ENCODE measurements at regions not wholly inside any gene's neighbourhood (a gene's known extent, or its start where the extent isn't known, plus 50 kb on each side); places are given as distances from the start of the nearest gene placed in this dataset.

DNA sequence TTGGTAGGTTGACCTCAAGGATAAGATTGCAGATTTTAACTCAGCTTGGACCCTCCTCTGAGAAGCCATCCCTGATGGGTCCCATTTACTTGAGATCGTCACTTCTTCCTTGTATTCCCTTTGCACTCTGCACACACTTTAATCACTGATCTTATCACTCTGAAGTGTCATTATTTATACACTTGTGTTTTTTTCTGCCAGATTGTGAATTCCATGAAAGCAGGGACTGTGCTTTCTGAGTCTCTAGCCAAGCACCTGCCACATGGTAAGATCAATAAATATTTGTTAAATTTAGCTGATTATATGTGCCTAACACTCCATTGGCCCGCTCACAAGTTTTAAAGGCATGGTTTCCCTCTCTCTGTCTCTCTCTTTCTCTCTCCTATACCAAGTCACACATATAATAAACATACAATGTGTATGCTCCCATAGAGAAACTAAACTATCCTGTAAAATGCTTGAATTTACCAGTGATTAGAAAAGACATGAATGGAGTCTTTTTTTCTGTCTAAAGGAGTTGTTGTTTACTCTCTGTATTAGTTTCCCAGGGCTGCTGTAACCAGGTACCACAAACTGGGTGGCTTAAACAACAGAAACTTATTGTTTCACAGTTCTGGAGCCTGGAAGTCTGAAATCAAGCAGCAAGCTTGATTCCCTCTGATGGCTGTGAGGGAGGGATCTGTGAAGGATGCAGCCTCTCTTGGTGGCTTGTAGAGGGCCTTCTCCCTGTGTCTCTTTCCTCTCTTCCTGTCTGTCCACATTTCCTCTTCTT, 105.2 kb upstream of the GADD45A start:
- Histone ChIP-seq H3K9me3 (no peaks in the 10 kb centered on the region), H3K4me3 (no peak overlapping the region), H3K36me3 (no peaks in the 10 kb centered on the region), H3K4me1 (peaks cover 0 to 38% (median 12%) of the 10 kb centered on the region in 4 donors), H3K27me3 (no peaks in the 10 kb centered on the region), H3K27ac (peak overlapping the region in 1 of 3 donors; percentile 12)
- 21% methylated on average over 2 of the region's 2 CpGs for WGBS (ENCODE audit: insufficient coverage, low coverage, low lambda C conversion rate, missing lambda C conversion rate)
- DNase-seq = no peak
- intact Hi-C loops (cut with DNase I) = loop anchor here (10.0 kb wide), 3 partner anchors 45 to 175 kb away; no protein-coding TSS in a partner anchor
- TF ChIP-seq CTCF (IDR thresholded peaks at IDR 0.05) (no peak), POLR2A (IDR thresholded peaks at IDR 0.05) (no peak)
- peak in 2 of 4 donors; percentile 5 to 6 for ATAC-seq

DNA sequence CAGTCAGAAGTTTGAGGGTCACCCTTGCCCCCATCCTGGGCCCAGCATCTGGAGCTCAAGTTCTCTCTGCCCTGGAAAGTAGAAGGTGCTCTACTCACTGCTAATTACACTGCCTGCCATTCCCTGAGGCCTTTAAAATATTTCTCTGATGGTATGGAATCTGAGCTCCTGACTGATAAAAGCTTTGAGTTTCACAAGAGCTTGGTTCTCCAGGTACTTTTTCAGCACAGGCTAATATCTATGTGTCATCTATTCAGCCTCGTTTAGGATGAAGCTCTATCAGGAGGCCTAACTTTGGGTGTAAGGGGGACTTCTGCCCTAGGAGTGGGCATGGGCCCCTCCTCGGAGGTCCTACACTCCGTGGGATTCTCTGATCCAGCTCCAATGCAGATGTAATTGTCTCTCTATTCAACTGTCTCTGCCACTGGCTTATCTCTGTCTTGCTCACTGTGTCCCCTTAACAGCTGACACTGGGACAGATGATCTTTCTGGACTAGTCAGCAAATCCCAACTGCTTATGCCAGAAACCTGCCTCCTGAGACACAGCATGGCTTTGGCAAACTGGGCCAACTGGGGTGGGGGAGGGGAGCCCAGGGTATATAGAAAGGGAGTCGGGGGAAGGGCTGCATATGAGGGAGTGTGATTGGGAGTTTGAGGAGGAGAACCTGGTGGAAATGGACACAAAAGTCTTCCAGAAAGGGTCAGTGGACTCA, 104.2 kb upstream of the GADD45A start:
- Histone ChIP-seq H3K4me3 (no peak overlapping the region), H3K9me3 (no peaks in the 10 kb centered on the region), H3K27me3 (no peaks in the 10 kb centered on the region), H3K4me1 (peaks cover 0 to 33% (median 12%) of the 10 kb centered on the region in 4 donors), H3K27ac (no peak overlapping the region), H3K36me3 (no peaks in the 10 kb centered on the region)
- ATAC-seq (no peak), DNase-seq (no peak)
- intact Hi-C loops (cut with DNase I) = no loop called here
- TF ChIP-seq CTCF (IDR thresholded peaks at IDR 0.05) = no peak
- no peak for TF ChIP-seq POLR2A (IDR thresholded peaks at IDR 0.05)
- WGBS (ENCODE audit: insufficient coverage, low coverage, low lambda C conversion rate, missing lambda C conversion rate) = 91% methylated on average over 1 of the region's 4 CpGs

- Histone ChIP-seq H3K27me3 (no peaks in the 10 kb centered on the region), H3K4me3 (no peak overlapping the region), H3K27ac (no peak overlapping the region), H3K4me1 (peaks cover 0 to 22% (median 9%) of the 10 kb centered on the region in 4 donors), H3K36me3 (no peaks in the 10 kb centered on the region), H3K9me3 (no peaks in the 10 kb centered on the region)
- DNase-seq (no peak), ATAC-seq (no peak)
- 88% methylated on average over 9 of the region's 13 CpGs for WGBS (ENCODE audit: insufficient coverage, low coverage, low lambda C conversion rate, missing lambda C conversion rate)
- intact Hi-C loops (cut with DNase I) = no loop called here
- TF ChIP-seq CTCF (IDR thresholded peaks at IDR 0.05) (no peak), POLR2A (IDR thresholded peaks at IDR 0.05) (no peak)
Measured at GRCh38 chr1:67582625-67583461, 102.2 kb upstream of the GADD45A start.

DNA sequence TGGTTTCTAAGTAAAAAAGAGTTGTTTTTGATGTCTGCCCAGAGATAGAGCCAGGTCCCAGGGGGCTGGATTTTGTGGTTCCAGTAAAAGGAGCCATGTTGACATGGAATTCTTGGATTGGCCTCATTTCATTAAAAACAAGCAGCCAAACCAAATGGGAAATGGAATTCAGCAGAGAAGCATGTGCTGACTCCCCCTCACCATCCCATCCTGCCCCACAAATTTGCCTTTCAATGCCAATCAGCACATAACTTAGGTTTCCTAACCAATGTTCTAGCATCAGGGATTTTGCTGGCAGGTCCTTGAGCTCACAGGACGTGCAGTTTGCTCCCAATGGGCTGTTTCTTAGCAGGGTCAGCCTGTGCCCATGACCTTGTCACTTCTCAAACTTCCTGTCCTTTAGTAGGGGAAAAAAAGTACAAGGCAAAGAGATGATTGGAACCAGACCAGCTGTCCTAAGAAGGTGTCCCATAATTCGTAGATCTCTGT, 101.5 kb upstream of the GADD45A start:
- Histone ChIP-seq H3K36me3 (no peaks in the 10 kb centered on the region), H3K9me3 (no peaks in the 10 kb centered on the region), H3K4me3 (no peak overlapping the region), H3K4me1 (peaks cover 0 to 19% (median 8%) of the 10 kb centered on the region in 4 donors), H3K27ac (no peak overlapping the region), H3K27me3 (no peaks in the 10 kb centered on the region)
- TF ChIP-seq POLR2A (IDR thresholded peaks at IDR 0.05) (no peak), CTCF (IDR thresholded peaks at IDR 0.05) (no peak)
- intact Hi-C loops (cut with DNase I) = no loop called here
- ATAC-seq (no peak), DNase-seq (no peak)
- WGBS (ENCODE audit: insufficient coverage, low coverage, low lambda C conversion rate, missing lambda C conversion rate) = 76% methylated on average over 2 of the region's 2 CpGs
